Upper lobe of right lung (tissue), 1 donor: ENCODE measurements at regions not wholly inside any gene's neighbourhood (a gene's known extent, or its start where the extent isn't known, plus 50 kb on each side); places are given as distances from the start of the nearest gene placed in this dataset.

Source experiments
- ATAC-seq: fragments of 200-7000 bp; cut with Tn5 transposase; one replicate; pipeline ENCODE4 v1.9.1; 2020; ENCODE audit warnings: mild to moderate bottlenecking, moderate library complexity
- DNase-seq: peaks from one replicate; pipeline ENCODE4 v3.0.0-alpha.2; 2020
- H3K27ac ChIP-seq: fragments of 200-600 bp; one replicate; pipeline ENCODE4 v1.8.0; 2022
- H3K27me3 ChIP-seq: fragments of 200-600 bp; one replicate; pipeline ENCODE4 v1.8.0; 2022; ENCODE audit warnings: mild to moderate bottlenecking
- H3K36me3 ChIP-seq: fragments of 200-600 bp; one replicate; pipeline ENCODE4 v1.8.0; 2022
- H3K4me1 ChIP-seq: fragments of 200-600 bp; one replicate; pipeline ENCODE4 v1.8.0; 2022
- H3K4me3 ChIP-seq: fragments of 200-600 bp; one replicate; pipeline ENCODE4 v1.8.0; 2022; ENCODE audit warnings: mild to moderate bottlenecking
- H3K9me3 ChIP-seq: fragments of 200-600 bp; one replicate; pipeline ENCODE4 v1.8.0; 2022
- CTCF ChIP-seq: fragments of 200-600 bp; IDR thresholded peaks from one replicate; pipeline ENCODE4 v1.8.0; 2022; ENCODE audit warnings: antibody characterized with exemption
- intact Hi-C: fragments of 100-400 bp; cut with DNase I; formaldehyde crosslinking; loops from one replicate; pipeline ENCODE4 v1.11.0; 2022
- donor health status: DM: no; HTN: yes; CAD: no; lungs with severe emphysema.

- no peak for ATAC-seq
- TF ChIP-seq CTCF: no peak
- H3K27me3 ChIP-seq: no peaks in the 10 kb centered on the region
- DNase-seq: no peak
- no peaks in the 10 kb centered on the region for H3K36me3 ChIP-seq
- intact Hi-C loops: no loop called here
- no peaks in the 10 kb centered on the region for H3K9me3 ChIP-seq
- no peaks in the 10 kb centered on the region for H3K4me1 ChIP-seq
- H3K27ac ChIP-seq: no peak overlapping the region
- no peak overlapping the region for H3K4me3 ChIP-seq
These were observed 63.5 kb downstream of the C9orf50 start for GRCh38 chr9:129557192-129558036.

GRCh38 chr9:129556491-129557191 lies 64.3 kb downstream of the C9orf50 start:
- no peaks in the 10 kb centered on the region for H3K27me3 ChIP-seq
- H3K36me3 ChIP-seq: no peaks in the 10 kb centered on the region
- no peak for TF ChIP-seq CTCF
- H3K4me3 ChIP-seq: no peak overlapping the region
- DNase-seq (no peak), ATAC-seq (no peak)
- no peaks in the 10 kb centered on the region for H3K9me3 ChIP-seq
- no peaks in the 10 kb centered on the region for H3K4me1 ChIP-seq
- no peak overlapping the region for H3K27ac ChIP-seq
- intact Hi-C loops: no loop called here

GRCh38 chr9:129555512-129556215 lies 65.2 kb downstream of the C9orf50 start:
- Histone ChIP-seq H3K4me3 (no peak overlapping the region), H3K4me1 (peaks cover under 1% of the 10 kb centered on the region), H3K36me3 (no peaks in the 10 kb centered on the region), H3K27me3 (no peaks in the 10 kb centered on the region), H3K27ac (no peak overlapping the region), H3K9me3 (no peaks in the 10 kb centered on the region)
- no peak for TF ChIP-seq CTCF
- DNase-seq (no peak), ATAC-seq (no peak)
- intact Hi-C loops: no loop called here

- no peak for TF ChIP-seq CTCF
- no peaks in the 10 kb centered on the region for H3K9me3 ChIP-seq
- no peak for DNase-seq
- no peak overlapping the region for H3K4me3 ChIP-seq
- H3K4me1 ChIP-seq: peaks cover 9% of the 10 kb centered on the region
- intact Hi-C loops: no loop called here
- H3K27ac ChIP-seq: no peak overlapping the region
- peaks cover 3% of the 10 kb centered on the region for H3K27me3 ChIP-seq
- no peaks in the 10 kb centered on the region for H3K36me3 ChIP-seq
- ATAC-seq: no peak
These were observed 66.3 kb downstream of the C9orf50 start for GRCh38 chr9:129554649-129555048.

- Histone ChIP-seq H3K4me1 (peaks cover 9% of the 10 kb centered on the region), H3K36me3 (no peaks in the 10 kb centered on the region), H3K27me3 (peaks cover 8% of the 10 kb centered on the region), H3K27ac (no peak overlapping the region), H3K4me3 (no peak overlapping the region), H3K9me3 (no peaks in the 10 kb centered on the region)
- TF ChIP-seq CTCF: no peak
- intact Hi-C loops: no loop called here
- ATAC-seq (no peak), DNase-seq (no peak)
These were observed 67.6 kb downstream of the C9orf50 start for GRCh38 chr9:129553277-129553676.
